ENCODE measurements at regions not wholly inside any gene's neighbourhood (a gene's known extent, or its start where the extent isn't known, plus 50 kb on each side); places are given as distances from the start of the nearest gene placed in this dataset.
A peak's percentile ranks its signal among the peaks of the same experiment; 100 is the strongest.

DNA sequence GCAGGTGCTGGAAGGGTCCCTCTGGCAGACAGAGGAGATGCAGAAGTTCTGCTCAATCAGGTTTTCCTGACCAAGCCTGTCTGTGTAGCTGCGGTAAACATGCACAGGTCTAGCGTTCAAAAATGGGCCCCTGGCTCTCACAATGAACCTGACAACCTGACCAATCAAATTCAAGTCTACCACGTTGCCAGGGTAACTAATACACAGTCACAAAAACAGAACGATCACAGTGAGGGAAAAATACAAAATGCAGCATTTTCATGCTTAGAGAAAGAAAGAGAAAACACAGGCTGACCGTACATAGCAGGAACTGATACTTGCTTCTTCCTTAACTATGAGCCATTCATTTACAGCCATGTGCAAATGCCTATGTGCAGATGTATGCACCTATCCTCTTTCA, 353.1 kb upstream of the TSHZ2 start:
- in situ Hi-C loops (cut with MboI; ENCODE audit: low pct_unique_long_range_greater_than_20kb, low sequenced_read_pairs), result no loop called here

DNA sequence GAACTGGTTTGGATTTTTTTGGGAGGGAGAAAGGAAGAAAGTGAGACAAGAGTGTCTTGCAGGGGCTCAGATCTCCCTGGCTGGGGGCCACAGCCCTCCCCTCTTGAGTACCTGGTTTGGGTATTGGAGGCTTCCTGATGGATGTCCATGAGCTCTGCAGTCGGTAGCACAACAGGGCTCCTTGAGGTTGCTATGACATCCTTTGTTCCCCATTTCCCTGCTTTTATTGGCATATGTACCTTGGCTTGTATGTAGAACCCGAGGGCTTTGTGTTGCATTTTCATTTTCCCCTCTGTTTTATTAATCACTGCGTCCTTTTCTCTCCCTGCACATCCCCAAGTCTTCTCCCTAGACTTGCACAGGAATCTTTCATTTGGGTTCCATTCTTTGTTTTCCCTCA, 355.5 kb upstream of the TSHZ2 start:
- DNase-seq, result no peak
- in situ Hi-C loops (cut with MboI; ENCODE audit: low pct_unique_long_range_greater_than_20kb, low sequenced_read_pairs), result no loop called here

More for the DNA sequence above, 353.1 kb upstream of the TSHZ2 start:
- no peak for DNase-seq

DNA sequence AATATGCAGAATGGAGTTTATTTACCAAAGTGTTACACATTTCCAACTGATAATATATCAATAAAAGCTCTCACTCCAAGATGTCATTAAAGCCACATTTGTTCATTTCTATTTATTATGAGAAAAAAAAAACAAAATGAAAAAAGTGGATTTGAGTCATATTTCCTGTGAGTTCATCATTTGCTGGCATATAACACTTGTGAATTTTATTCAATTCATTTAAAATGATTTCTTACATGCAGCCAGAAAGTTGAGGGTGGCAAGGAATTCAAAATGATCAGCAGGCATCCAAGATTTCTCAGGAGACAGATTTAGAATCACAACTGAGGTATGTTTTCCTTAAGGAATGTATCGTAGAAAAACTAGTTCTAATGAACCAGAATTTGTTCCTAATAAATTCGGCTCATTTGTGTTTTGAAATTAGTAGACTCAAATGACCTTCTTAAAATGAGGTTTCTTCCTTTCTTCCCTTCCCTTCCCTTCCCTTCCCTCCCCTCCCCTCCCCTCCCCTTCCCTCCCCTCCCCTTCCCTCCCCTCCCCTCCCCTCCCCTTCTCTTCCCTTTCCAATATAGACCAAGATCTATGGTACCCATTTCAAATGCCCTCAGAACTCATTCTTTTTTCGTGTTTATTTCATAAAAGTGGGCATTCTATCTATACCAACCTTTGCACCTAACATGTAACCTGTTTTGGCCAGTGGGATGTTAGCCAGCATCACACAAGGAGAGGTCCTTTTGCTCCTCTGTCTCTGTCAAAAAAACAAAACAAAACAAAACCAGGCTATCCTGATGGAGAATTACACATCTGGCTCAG, 357.9 kb upstream of the TSHZ2 start:
- in situ Hi-C loops (cut with MboI; ENCODE audit: low pct_unique_long_range_greater_than_20kb, low sequenced_read_pairs), result no loop called here
- no peak for DNase-seq

DNA sequence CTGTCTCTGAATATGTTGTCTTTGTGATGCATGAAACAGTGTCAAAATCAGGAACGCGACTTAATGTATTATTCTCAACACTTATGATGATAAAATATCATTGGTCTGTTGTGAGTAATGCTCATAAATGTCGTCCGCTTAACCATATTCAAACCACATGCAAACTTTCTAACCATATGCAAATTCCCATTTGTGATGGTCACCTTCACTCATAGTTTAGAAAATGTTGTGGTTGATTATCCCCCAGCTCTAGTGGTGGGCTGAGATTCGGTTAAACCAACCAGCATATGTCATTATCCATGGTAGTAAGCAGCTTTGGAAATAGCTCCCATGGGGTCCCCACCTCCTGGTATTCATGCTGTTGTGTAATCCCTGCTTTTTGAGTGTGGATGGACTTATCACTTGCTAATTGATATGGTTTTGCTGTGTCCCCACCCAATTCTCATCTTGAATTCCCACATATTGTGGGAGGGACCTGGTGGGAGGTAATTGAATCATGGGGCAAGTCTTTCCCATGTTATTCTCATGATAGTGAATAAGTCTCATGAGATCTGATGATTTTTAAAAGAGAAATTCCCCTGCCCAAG, 360.0 kb upstream of the TSHZ2 start:
- no peak for DNase-seq
- in situ Hi-C loops (cut with MboI; ENCODE audit: low pct_unique_long_range_greater_than_20kb, low sequenced_read_pairs), result no loop called here

DNA sequence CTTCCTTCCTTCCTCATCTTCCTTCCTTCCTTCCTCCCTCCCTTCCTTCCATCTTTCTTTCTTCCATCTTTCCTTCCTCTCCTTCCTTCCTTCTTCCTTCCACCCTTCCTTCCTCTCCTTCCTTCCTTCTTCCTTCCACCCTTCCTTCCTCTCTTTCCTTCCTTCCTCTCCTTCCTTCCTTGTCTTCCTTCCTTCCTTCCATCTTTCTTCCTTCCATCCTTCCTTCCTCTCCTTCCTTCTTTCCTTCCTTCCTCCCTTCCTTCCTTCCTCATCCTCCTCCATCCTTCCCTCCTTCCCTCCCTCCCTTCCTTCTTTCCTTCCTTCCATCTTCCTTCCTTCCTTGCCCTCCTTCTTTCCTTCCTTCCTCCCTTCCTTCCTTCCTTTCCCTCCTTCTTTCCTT, 361.4 kb upstream of the TSHZ2 start:
- DNase-seq, result no peak
- in situ Hi-C loops (cut with MboI; ENCODE audit: low pct_unique_long_range_greater_than_20kb, low sequenced_read_pairs), result no loop called here

DNA sequence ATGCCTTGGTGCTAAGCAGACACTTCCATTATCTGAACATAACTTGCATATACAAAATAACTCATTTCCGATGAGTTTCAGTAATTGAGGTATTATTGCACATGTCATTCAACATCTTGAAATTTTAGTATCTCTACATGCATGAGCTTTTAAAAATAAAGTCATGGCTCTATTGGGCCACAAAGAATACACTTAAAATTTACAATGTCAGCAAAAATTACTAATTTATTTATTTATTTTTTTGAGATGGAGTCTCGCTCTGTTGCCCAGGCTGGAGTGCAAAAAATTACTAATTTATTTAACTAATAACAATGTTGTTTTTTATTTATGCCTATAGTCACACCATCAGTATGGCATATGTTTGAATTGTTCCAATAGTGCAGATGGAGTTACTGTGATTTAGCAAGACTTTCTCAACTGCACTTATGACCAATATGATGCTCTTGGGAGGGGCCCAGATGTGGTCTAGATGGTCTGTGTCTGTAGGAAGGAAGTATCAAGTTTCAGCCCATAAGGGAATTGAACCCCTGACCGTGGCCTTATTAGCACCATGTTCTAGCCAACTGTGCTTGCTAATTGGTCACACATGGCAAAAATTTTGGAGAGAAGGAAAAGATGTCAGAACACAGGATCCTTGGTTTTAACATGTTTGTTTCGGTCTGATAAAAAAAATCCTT, 370.7 kb upstream of the TSHZ2 start:
- in situ Hi-C loops (cut with MboI; ENCODE audit: low pct_unique_long_range_greater_than_20kb, low sequenced_read_pairs), result no loop called here
- no peak for DNase-seq

DNA sequence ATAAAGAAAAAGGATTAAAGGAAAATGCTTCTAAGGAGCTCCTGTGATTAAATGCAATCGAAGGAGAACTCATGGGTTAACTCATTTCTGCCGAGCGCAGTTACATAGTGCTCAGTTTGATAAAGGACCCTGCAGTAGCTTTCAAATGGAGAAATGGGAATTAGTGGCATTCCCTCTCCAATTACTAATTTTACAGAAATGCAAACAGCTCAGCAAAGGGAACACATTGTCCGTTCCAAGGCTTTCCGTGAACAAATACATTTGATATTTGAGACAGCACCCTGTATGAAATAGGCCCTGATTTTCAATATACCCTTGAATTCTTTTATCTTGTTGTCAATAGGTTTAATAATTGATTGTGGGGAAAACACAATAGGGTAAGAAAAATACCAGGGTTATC, 375.9 kb upstream of the TSHZ2 start:
- in situ Hi-C loops (cut with MboI; ENCODE audit: low pct_unique_long_range_greater_than_20kb, low sequenced_read_pairs), result no loop called here

GRCh38 chr20:52595518-52595917, 376.6 kb upstream of the TSHZ2 start:
- in situ Hi-C loops (cut with MboI; ENCODE audit: low pct_unique_long_range_greater_than_20kb, low sequenced_read_pairs), result no loop called here
- DNase-seq, result no peak

More for the DNA sequence above, 375.9 kb upstream of the TSHZ2 start:
- DNase-seq, result no peak

- DNase-seq, result no peak
- in situ Hi-C loops (cut with MboI; ENCODE audit: low pct_unique_long_range_greater_than_20kb, low sequenced_read_pairs), result no loop called here
These were observed 378.5 kb upstream of the TSHZ2 start for GRCh38 chr20:52593654-52594053.

- DNase-seq, result no peak
- in situ Hi-C loops (cut with MboI; ENCODE audit: low pct_unique_long_range_greater_than_20kb, low sequenced_read_pairs), result no loop called here
These were observed 379.6 kb upstream of the TSHZ2 start for GRCh38 chr20:52592567-52592966.

DNA sequence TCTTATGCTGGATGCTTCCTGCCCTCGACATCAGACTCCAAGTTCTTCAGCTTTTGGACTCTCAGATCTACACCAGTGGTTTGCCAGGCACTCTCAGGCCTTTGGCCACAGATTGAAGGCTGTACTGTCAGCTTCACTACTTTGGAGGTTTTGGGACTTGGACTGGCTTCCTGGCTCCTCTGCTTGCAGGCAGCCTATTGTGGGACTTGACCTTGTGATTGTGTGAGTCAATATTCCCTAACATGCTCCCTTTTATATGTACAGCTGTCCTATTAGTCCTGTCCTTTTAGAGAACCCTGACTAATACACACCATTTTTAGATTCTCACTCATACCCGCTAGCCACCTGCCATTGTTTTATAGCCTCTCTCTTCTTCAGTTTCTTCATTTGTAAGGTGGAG, 382.1 kb upstream of the TSHZ2 start:
- in situ Hi-C loops (cut with MboI; ENCODE audit: low pct_unique_long_range_greater_than_20kb, low sequenced_read_pairs), result no loop called here
- DNase-seq, result no peak

DNA sequence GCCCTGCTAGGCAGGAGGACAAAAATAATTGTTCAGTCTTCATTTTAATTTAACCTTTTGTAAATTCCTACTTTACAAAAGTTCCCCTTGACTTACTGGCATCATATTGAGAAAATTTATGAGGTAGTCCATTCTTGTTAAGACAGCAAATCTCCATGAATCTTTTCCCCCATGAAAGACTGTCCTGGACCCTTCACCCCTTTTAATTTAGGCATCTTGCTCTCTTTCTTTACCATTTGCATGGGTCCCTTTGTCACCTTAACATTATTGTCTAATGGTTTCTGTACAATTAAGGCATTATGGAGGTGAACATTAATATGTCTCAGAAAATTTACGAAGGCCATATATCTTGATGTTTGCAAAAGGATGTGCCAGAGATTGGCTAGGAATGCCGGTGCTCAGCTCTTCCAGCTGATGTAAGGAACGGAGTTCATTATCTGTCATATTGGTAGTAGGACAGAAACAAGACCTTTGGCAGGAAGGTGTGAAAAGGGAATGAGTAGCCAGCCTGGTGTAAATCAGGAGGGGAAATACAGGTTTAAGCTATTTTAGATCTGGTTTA, 382.8 kb upstream of the TSHZ2 start:
- DNase-seq, result no peak
- in situ Hi-C loops (cut with MboI; ENCODE audit: low pct_unique_long_range_greater_than_20kb, low sequenced_read_pairs), result no loop called here

- in situ Hi-C loops (cut with MboI; ENCODE audit: low pct_unique_long_range_greater_than_20kb, low sequenced_read_pairs), result no loop called here
- DNase-seq, result no peak
These were observed 385.5 kb upstream of the TSHZ2 start for GRCh38 chr20:52586660-52587059.

GRCh38 chr20:52585333-52585732, 386.8 kb upstream of the TSHZ2 start:
- in situ Hi-C loops (cut with MboI; ENCODE audit: low pct_unique_long_range_greater_than_20kb, low sequenced_read_pairs), result no loop called here

DNA sequence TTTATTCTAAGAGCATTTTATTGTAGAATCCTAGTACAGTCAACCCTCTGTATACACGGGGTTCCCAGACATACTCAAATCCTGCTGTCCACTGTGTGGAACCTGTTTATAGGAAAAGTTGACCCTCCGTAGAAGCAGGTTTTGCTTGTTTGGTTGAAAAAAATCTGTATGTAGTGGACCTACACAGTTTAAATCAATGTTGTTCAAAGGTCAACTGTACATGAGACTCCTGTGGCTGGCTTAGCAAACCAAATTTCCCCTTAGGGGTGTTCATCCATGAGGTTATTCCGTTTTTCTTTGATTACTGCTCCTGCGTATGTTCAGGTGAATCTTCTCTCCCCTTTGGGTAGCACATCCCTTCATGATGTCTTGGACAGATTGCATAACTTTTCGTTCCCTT, 387.0 kb upstream of the ZFP64 start:
- no peak for DNase-seq
- in situ Hi-C loops (cut with MboI; ENCODE audit: low pct_unique_long_range_greater_than_20kb, low sequenced_read_pairs), result no loop called here

More at GRCh38 chr20:52585333-52585732, 386.8 kb upstream of the TSHZ2 start:
- no peak for DNase-seq

DNA sequence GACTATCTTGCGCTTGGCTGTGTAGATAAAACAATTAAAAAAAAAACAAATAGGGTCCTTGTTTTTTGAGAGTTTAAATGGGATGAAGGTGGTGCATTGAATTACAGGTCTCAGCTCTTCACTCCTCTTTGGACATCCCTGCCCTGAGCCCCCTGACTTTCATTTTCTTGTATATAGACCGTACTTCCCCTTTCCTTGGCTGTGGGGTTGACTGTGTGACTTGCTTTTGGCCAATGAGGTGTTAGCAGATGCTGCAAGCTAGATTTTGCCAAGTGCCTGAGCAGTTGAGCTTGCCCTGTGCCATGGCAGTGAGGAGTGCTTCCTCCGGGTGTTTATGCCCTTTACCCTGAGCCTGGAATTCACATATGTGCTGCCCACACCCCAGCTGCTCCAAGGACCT, 386.1 kb upstream of the ZFP64 start:
- DNase-seq, result peak; percentile 4
- in situ Hi-C loops (cut with MboI; ENCODE audit: low pct_unique_long_range_greater_than_20kb, low sequenced_read_pairs), result no loop called here

DNA sequence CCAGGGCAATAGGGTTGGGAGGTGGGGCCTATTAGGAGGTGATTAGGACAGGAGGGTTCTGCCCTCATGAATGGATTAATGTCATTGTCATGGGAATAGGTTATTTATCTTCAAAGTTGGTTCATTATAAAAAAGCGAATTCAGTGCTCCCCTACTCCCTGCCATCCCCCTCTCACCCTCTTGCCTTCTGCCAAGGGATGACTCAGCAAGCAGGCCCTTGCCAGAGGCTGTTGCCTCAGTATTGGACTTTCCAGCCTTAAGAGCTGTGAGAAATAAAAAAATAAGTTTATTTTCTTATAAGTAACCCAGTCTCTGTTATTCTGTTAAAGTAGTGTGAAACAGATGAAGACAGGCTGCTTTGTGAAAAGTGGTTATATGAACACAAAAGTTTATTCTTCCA, 381.1 kb upstream of the ZFP64 start:
- no peak for DNase-seq
- in situ Hi-C loops (cut with MboI; ENCODE audit: low pct_unique_long_range_greater_than_20kb, low sequenced_read_pairs), result no loop called here

GRCh38 chr20:52569201-52569600, 377.6 kb upstream of the ZFP64 start:
- no peak for DNase-seq

DNA sequence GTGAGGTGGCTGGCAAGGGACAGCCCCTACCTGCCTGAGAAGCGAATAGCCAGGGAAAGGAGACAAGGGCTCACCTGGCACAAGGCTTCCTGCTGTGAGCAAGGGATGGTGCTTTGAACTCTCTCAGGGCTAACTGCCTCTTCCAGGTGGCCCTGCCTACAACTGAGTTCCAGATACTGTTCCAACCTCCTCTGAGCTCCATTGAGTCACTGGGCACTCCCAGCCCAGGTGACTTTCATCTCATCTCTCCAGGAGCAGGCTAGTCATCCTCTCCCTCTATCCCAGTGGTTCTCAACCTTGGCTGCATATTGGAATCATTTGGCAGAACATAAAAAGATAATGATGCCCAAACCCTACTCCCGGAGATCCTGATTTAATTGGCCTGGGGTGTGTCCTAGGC, 374.0 kb upstream of the ZFP64 start:
- in situ Hi-C loops (cut with MboI; ENCODE audit: low pct_unique_long_range_greater_than_20kb, low sequenced_read_pairs), result no loop called here
- DNase-seq, result no peak

More at GRCh38 chr20:52569201-52569600, 377.6 kb upstream of the ZFP64 start:
- in situ Hi-C loops (cut with MboI; ENCODE audit: low pct_unique_long_range_greater_than_20kb, low sequenced_read_pairs), result no loop called here

DNA sequence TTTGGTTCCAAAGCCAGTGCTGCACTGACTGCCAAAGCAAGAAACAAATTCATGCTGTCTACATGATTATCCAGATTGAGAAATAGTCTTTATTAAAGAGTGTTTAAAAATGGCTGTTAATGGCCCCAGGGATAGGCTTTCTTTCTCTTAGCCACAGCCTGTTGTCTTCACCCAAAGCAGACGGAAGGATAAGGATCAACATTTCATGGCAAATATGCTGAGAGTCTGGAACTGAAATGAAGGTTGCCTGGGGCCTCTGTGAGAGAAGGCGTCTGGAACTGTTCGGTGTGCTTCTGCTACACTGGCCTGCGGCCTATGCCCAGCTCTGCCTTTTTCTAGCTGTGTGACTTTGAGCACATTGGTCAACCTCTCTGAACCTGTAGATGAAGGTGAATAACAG, 373.0 kb upstream of the ZFP64 start:
- in situ Hi-C loops (cut with MboI; ENCODE audit: low pct_unique_long_range_greater_than_20kb, low sequenced_read_pairs), result no loop called here
- no peak for DNase-seq

All from KBM-7 (cell line).